GM12878 (cell line): ENCODE measurements at regions not wholly inside any gene's neighbourhood (a gene's known extent, or its start where the extent isn't known, plus 50 kb on each side); places are given as distances from the start of the nearest gene placed in this dataset.

Source experiments
- ATAC-seq: fragments of 200-7000 bp; cut with Tn5 transposase; 3 replicates; pipeline ENCODE4 v1.9.1; 2020; ENCODE audit warnings: mild to moderate bottlenecking, moderate library complexity
- BruUV-seq: library from RNA; stranded (reverse); fragments of 400-500 nt; replicated peaks from 2 replicates; lab custom pipeline; 2021; lab: Mats Ljungman, UMichigan
- CTCF ChIA-PET: fragments of 300-600 bp; sonication (Branson Sonifier 250); formaldehyde crosslinking; extraction: SDS; loops from one replicate; lab custom pipeline; 2021; ENCODE audit warnings: inconsistent platforms; lab: Yijun Ruan, JAX
- POLR2A ChIA-PET: fragments of 350-600 bp; formaldehyde crosslinking; extraction: SDS; loops from one replicate; lab custom pipeline; 2021; ENCODE audit warnings: inconsistent platforms; lab: Charles Lee
- RAD21 ChIA-PET: fragments of 300-600 bp; sonication (Branson Sonifier 250); formaldehyde crosslinking; loops from one replicate; lab custom pipeline; 2023; ENCODE audit warnings: antibody characterized with exemption; ENCODE audit not compliant: unreplicated experiment; lab: Charles Lee
- SMC1A ChIA-PET: fragments of 300-600 bp; sonication (Branson Sonifier 250); formaldehyde crosslinking; loops from one replicate; lab custom pipeline; 2023; ENCODE audit not compliant: unreplicated experiment, uncharacterized antibody; lab: Charles Lee
- DNase-seq: peaks from one replicate; pipeline ENCODE4 v3.0.0-alpha.2; 2011; ENCODE audit warnings: low read depth, low spot score
- FAIRE-seq: peaks from 3 replicates; lab custom pipeline; 2011; peaks lifted over from hg19 to GRCh38; lab: Jason Lieb, UNC
- H2AFZ ChIP-seq: 2 replicates; pipeline ENCODE4 v1.6.0; 2011; ENCODE audit warnings: low read depth, low read length, control low read depth; ENCODE audit not compliant: control insufficient read depth
- H3K27ac ChIP-seq: 2 replicates; pipeline ENCODE4 v1.5.1; 2011; ENCODE audit warnings: control low read depth; ENCODE audit not compliant: control insufficient read depth, insufficient read depth
- H3K27me3 ChIP-seq, 2 experiments: replicated peaks in 1 of 2; 2 replicates each; pipeline versions ENCODE4 v1.6.0 to v1.6.1; 2011; ENCODE audit warnings: low read length in 1 of 2; ENCODE audit not compliant: control insufficient read depth in 2 of 2, insufficient read depth in 2 of 2
- H3K36me3 ChIP-seq, 2 experiments: 2 replicates each; pipeline ENCODE4 v1.5.1; 2011; ENCODE audit warnings: low read length in 1 of 2; ENCODE audit not compliant: control insufficient read depth in 2 of 2, insufficient read depth in 2 of 2
- H3K4me1 ChIP-seq: 2 replicates; pipeline ENCODE4 v1.6.1; 2011; ENCODE audit warnings: mild to moderate bottlenecking, low read length, moderate library complexity, mixed read lengths; ENCODE audit not compliant: control insufficient read depth, insufficient read depth
- H3K4me2 ChIP-seq: 2 replicates; pipeline ENCODE4 v1.6.0; 2011; ENCODE audit warnings: control low read depth; ENCODE audit not compliant: control insufficient read depth, insufficient read depth
- H3K4me3 ChIP-seq: fragments of 200-600 bp; sonication (generic); 2 replicates; pipeline ENCODE4 v1.5.1; 2016
- H3K79me2 ChIP-seq: 2 replicates; pipeline ENCODE4 v1.6.0; 2011; ENCODE audit warnings: low read length; ENCODE audit not compliant: control insufficient read depth, insufficient read depth
- H3K9ac ChIP-seq: 2 replicates; pipeline ENCODE4 v1.8.0; 2011; ENCODE audit warnings: low read length, control low read depth, mixed read lengths; ENCODE audit not compliant: control insufficient read depth, insufficient read depth
- H3K9me3 ChIP-seq: replicated peaks from 3 replicates; pipeline ENCODE4 v1.5.1; 2011; ENCODE audit warnings: mild to moderate bottlenecking, low read length; ENCODE audit not compliant: control insufficient read depth, insufficient read depth
- H4K20me1 ChIP-seq: 2 replicates; pipeline ENCODE4 v1.6.0; 2011; ENCODE audit not compliant: control insufficient read depth, insufficient read depth
- CBX3 ChIP-seq: fragments of 200-600 bp; sonication (generic); IDR thresholded peaks from 2 replicates; pipeline ENCODE4 v1.6.1; 2016; ENCODE audit warnings: low read depth, borderline replicate concordance
- CREM ChIP-seq: IDR thresholded peaks from 2 replicates; pipeline ENCODE4 v1.6.1; 2014; ENCODE audit warnings: antibody characterized with exemption, low read depth
- HDGF ChIP-seq: fragments of 450-650 bp; IDR thresholded peaks from 2 replicates; pipeline ENCODE4 v1.6.1; 2016; ENCODE audit warnings: antibody characterized with exemption
- KAT2A ChIP-seq: conservative IDR thresholded peaks from 2 replicates; pipeline ENCODE4 v1.6.1; 2011; ENCODE audit warnings: low read depth, low read length; ENCODE audit not compliant: control insufficient read depth
- NFYB ChIP-seq: IDR thresholded peaks from 2 replicates; pipeline ENCODE4 v1.6.1; 2011; ENCODE audit warnings: low read depth, mild to moderate bottlenecking, low read length, improper control_type of control experiment, moderate library complexity; ENCODE audit not compliant: insufficient read depth
- RAD51 ChIP-seq: fragments of 450-650 bp; IDR thresholded peaks from 2 replicates; pipeline ENCODE4 v1.6.1; 2016; ENCODE audit warnings: moderate library complexity, mild to moderate bottlenecking, inconsistent platforms
- RFX5 ChIP-seq: IDR thresholded peaks from 2 replicates; pipeline ENCODE4 v1.6.1; 2011; ENCODE audit warnings: low read depth, low read length, improper control_type of control experiment
- SIN3A ChIP-seq: IDR thresholded peaks from 2 replicates; pipeline ENCODE4 v1.6.1; 2012; ENCODE audit warnings: low read depth, low read length, improper control_type of control experiment
- TARDBP ChIP-seq: IDR thresholded peaks from 2 replicates; pipeline ENCODE4 v1.6.1; 2016; ENCODE audit warnings: borderline replicate concordance
- TBL1XR1 ChIP-seq: IDR thresholded peaks from 2 replicates; pipeline ENCODE4 v1.6.1; 2012; ENCODE audit warnings: low read depth, low read length, improper control_type of control experiment
- TCF3 ChIP-seq: IDR thresholded peaks from 2 replicates; pipeline ENCODE4 v1.6.1; 2012; ENCODE audit warnings: low read depth, mild to moderate bottlenecking, low read length, borderline replicate concordance; ENCODE audit not compliant: insufficient read depth
- ZBED1 ChIP-seq: IDR thresholded peaks from 2 replicates; pipeline ENCODE4 v1.6.1; 2016; ENCODE audit warnings: borderline replicate concordance
- ZNF274 ChIP-seq: IDR thresholded peaks from one replicate; pipeline ENCODE4 v1.8.0; 2011; ENCODE audit not compliant: insufficient read length, insufficient read depth
- ZNF622 ChIP-seq: fragments of 450-650 bp; IDR thresholded peaks from 2 replicates; pipeline ENCODE4 v1.6.1; 2017; ENCODE audit warnings: mild to moderate bottlenecking, inconsistent platforms
- WGBS: methylation state at CpG from one replicate; pipeline ENCODE4 v1.1.6; 2016; ENCODE audit warnings: low lambda C conversion rate; ENCODE audit not compliant: insufficient replicate concordance, insufficient coverage; ENCODE audit errors: missing lambda C conversion rate; 5-methylcytosine and 5-hydroxymethylcytosine counted together
- in situ Hi-C: fragments of 300-500 bp; cut with MboI; formaldehyde crosslinking; loops from 9 replicates; pipeline ENCODE4 v1.14.3; 2018; ENCODE audit warnings: mixed read lengths
- intact Hi-C: fragments of 100-400 bp; cut with micrococcal nuclease; formaldehyde crosslinking; loops from one replicate; pipeline ENCODE4 v1.14.2; 2022; ENCODE audit not compliant: unreplicated experiment
- TF ChIP-seq, protein P1 (sequence below): fragments of 150-350 bp; IDR thresholded peaks from 2 replicates; pipeline ENCODE4 v1.6.1; 2014; ENCODE audit warnings: mild to moderate bottlenecking, low read depth, low read length

DNA sequence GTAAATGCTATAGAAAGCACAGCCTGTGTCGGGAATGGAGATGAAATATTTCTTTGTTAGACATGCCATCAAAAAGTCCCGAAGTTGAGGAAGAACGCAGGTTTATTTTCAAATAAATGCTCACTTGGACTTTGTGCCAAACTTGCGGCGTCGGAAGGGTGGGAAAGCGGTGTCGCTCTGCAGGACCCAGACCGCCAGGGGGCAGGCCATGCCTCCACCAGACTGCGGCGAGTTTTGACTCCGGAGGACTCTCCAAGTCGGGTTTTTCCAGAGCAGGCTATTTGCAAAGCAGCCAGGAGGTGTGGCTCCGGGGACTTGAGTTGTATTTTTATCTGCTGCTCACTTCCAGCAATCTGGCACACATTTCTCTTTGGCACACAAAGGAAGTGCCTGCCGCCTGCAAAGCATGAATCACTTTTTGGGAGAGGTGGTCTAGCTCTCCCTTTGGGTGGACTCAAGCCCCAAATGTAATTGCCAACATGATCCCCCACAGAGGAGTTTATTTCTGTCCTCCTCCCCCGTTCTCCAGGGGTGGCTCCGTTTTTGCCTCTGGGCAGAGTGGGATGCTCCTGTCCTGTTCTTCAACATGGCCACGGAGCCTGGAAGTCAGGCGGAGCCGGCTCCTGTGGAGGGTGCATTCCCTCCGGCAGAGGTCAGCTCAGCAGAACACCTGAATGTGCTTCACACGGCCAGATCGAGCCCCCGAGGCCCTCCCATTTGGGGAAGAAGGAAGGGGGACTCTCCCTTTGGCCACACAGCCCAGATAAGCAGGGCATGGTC lies 82.3 kb upstream of the GPR26 start (continued):
- no peak for TF ChIP-seq CREM

DNA sequence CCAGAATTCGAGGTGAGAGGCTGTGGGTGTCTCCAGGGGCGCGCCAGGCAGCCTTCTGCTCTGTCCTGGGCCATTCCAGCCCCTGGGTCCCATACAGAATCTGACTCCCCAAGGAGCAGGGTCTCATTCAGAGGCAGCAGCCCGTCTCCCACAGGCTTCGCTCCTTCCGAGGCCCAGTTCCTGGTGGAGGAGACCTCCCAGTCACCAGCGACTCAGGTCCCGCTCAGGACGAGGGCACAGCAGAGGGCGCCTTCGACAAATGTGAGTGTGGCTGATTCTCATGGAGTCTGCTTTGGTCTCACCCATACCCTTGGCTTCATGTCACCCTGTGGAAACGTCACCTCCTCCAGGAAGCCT lies 81.8 kb upstream of the GPR26 start:
- no peak for TF ChIP-seq ZNF622
- no peak for TF ChIP-seq TARDBP
- TF ChIP-seq ZNF274, result no peak
- no peak for TF ChIP-seq HDGF
- TF ChIP-seq CBX3, result no peak
- no peak for TF ChIP-seq SIN3A
- no peak for TF ChIP-seq NFYB
- no peak for TF ChIP-seq KAT2A
- no peak for TF ChIP-seq TBL1XR1
- no peak for TF ChIP-seq TCF3
- no peak for TF ChIP-seq RFX5
- TF ChIP-seq RAD51, result no peak
- no peak for TF ChIP-seq ZBED1
- TF ChIP-seq, protein P1, sequence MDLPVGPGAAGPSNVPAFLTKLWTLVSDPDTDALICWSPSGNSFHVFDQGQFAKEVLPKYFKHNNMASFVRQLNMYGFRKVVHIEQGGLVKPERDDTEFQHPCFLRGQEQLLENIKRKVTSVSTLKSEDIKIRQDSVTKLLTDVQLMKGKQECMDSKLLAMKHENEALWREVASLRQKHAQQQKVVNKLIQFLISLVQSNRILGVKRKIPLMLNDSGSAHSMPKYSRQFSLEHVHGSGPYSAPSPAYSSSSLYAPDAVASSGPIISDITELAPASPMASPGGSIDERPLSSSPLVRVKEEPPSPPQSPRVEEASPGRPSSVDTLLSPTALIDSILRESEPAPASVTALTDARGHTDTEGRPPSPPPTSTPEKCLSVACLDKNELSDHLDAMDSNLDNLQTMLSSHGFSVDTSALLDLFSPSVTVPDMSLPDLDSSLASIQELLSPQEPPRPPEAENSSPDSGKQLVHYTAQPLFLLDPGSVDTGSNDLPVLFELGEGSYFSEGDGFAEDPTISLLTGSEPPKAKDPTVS, result no peak
- TF ChIP-seq, all 136 proteins: peak for 0
- FAIRE-seq (no peak), ATAC-seq (no peak), DNase-seq (no peak)
- H3K4me1 ChIP-seq, result no peaks in the 10 kb centered on the region
- intact Hi-C loops, result loop anchor here (5.0 to 10.0 kb wide), 2 partner anchors 310 to 818 kb away; partner anchors contain the start of gene CPXM2
- H3K4me2 ChIP-seq, result no peak overlapping the region
- H3K4me3 ChIP-seq, result no peak overlapping the region
- H3K27me3 ChIP-seq, result peaks cover 3 to 7% of the 10 kb centered on the region in 2 experiments; a peak in 2 of 4 replicates
- in situ Hi-C loops, result loop anchor here (5.0 to 10.0 kb wide), 2 partner anchors 383 to 800 kb away; no protein-coding TSS in a partner anchor
- RAD21 ChIA-PET, result interaction anchor here (0.6 to 3.1 kb wide), 3 partner anchors 15 to 382 kb away, joined by 3 to 17 read pairs (median 4); no protein-coding TSS in a partner anchor
- H3K9me3 ChIP-seq, result no peaks in the 10 kb centered on the region
- no peak overlapping the region for H3K27ac ChIP-seq
- POLR2A ChIA-PET, result no interaction called here
- no peaks in the 10 kb centered on the region for H3K36me3 ChIP-seq
- H3K79me2 ChIP-seq, result no peaks in the 10 kb centered on the region
- SMC1A ChIA-PET, result no interaction called here
- no peak overlapping the region for H3K9ac ChIP-seq
- CTCF ChIA-PET, result interaction anchor here (1.2 to 7.5 kb wide), 5 partner anchors 122 to 389 kb away, joined by 3 to 133 read pairs (median 4); no protein-coding TSS in a partner anchor
- H4K20me1 ChIP-seq, result no peaks in the 10 kb centered on the region; the same call in 1 of the 2 replicates
- BruUV-seq, result no TSS peak
- H2AFZ ChIP-seq, result no peak overlapping the region
- WGBS, result 54% methylated on average over 9 of the region's 12 CpGs
